ENCODE measurements at regions not wholly inside any gene's neighbourhood (a gene's known extent, or its start where the extent isn't known, plus 50 kb on each side); places are given as distances from the start of the nearest gene placed in this dataset.

- Histone ChIP-seq H3K4me3 (ENCODE audit: low read depth, low read length) (no peak overlapping the region), H3K36me3 (ENCODE audit: control insufficient read depth, insufficient read depth, low read length) (no peaks in the 10 kb centered on the region), H3K27me3 (ENCODE audit: control insufficient read depth, insufficient read depth, low read length) (no peaks in the 10 kb centered on the region)
- CTCF ChIA-PET: interaction anchor here (0.5 to 3.4 kb wide), 8 partner anchors 8 to 466 kb away, joined by 3 to 13 read pairs (median 3); partner anchors contain the start of gene HSPA2
- no peak for TF ChIP-seq CTCF (IDR thresholded peaks at IDR 0.05; ENCODE audit: insufficient read depth, low read depth, low read length)
- POLR2A ChIA-PET: interaction anchor here (0.7 to 0.9 kb wide), 2 partner anchors 104 to 105 kb away, joined by 3 to 4 read pairs; partner anchors contain the start of gene HSPA2
- peak; percentile 100 for DNase-seq (ENCODE audit: low read depth)
Measured at GRCh38 chr14:64645220-64645892, 58.9 kb upstream of the PLEKHG3 start.

GRCh38 chr14:64646103-64646502 lies 58.1 kb upstream of the PLEKHG3 start:
- TF ChIP-seq CTCF (IDR thresholded peaks at IDR 0.05; ENCODE audit: insufficient read depth, low read depth, low read length): no peak
- ChIA-PET CTCF (interaction anchor here (1.0 to 3.4 kb wide), 3 partner anchors 10 to 106 kb away, joined by 3 to 13 read pairs (median 4); partner anchors contain the start of gene HSPA2), POLR2A (interaction anchor here (0.9 kb wide), 1 partner anchor 104 kb away, joined by 4 read pairs; no protein-coding TSS in a partner anchor)
- H3K27me3 ChIP-seq (ENCODE audit: control insufficient read depth, insufficient read depth, low read length): no peaks in the 10 kb centered on the region
- no peaks in the 10 kb centered on the region for H3K36me3 ChIP-seq (ENCODE audit: control insufficient read depth, insufficient read depth, low read length)
- no peak for DNase-seq (ENCODE audit: low read depth)
- no peak overlapping the region for H3K4me3 ChIP-seq (ENCODE audit: low read depth, low read length)

- ChIA-PET CTCF (interaction anchor here (1.5 kb wide), 1 partner anchor 13 kb away, joined by 4 read pairs; no protein-coding TSS in a partner anchor), POLR2A (no interaction called here)
- H3K4me3 ChIP-seq (ENCODE audit: low read depth, low read length): no peak overlapping the region
- H3K27me3 ChIP-seq (ENCODE audit: control insufficient read depth, insufficient read depth, low read length): no peaks in the 10 kb centered on the region
- H3K36me3 ChIP-seq (ENCODE audit: control insufficient read depth, insufficient read depth, low read length): no peaks in the 10 kb centered on the region
- no peak for TF ChIP-seq CTCF (IDR thresholded peaks at IDR 0.05; ENCODE audit: insufficient read depth, low read depth, low read length)
- DNase-seq (ENCODE audit: low read depth): no peak
Measured at GRCh38 chr14:64649383-64649998, 54.7 kb upstream of the PLEKHG3 start.

DNA sequence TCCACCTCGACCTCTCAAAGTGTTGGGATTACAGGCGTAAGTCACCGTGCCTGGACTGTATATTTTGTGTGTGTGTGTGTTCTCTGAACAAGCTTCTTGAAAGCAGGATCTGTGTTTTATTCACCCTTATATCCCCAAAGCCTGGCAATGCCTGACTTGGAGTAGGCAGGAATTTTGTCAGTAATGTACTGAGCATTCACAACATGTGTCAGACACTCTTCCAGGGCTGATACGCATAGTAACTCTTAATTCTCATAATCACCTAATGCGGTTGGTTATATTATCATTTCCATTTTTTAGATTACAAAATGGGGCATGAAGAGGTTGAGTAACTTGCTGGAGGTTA lies 50.4 kb upstream of the PLEKHG3 start:
- TF ChIP-seq CTCF (IDR thresholded peaks at IDR 0.05; ENCODE audit: insufficient read depth, low read depth, low read length): no peak
- POLR2A ChIA-PET: interaction anchor here (1.3 kb wide), 1 partner anchor 114 kb away, joined by 4 read pairs; the partner anchor contains the start of gene HSPA2
- no peak overlapping the region for H3K4me3 ChIP-seq (ENCODE audit: low read depth, low read length)
- no peaks in the 10 kb centered on the region for H3K27me3 ChIP-seq (ENCODE audit: control insufficient read depth, insufficient read depth, low read length)
- no peak for DNase-seq (ENCODE audit: low read depth)
- no peaks in the 10 kb centered on the region for H3K36me3 ChIP-seq (ENCODE audit: control insufficient read depth, insufficient read depth, low read length)
- CTCF ChIA-PET: interaction anchor here (1.0 to 1.4 kb wide), 3 partner anchors 11 to 18 kb away, joined by 3 to 7 read pairs (median 5); no protein-coding TSS in a partner anchor

GRCh38 chr14:64654246-64654900 lies 49.9 kb upstream of the PLEKHG3 start:
- POLR2A ChIA-PET: interaction anchor here (1.3 kb wide), 1 partner anchor 114 kb away, joined by 4 read pairs; the partner anchor contains the start of gene HSPA2
- CTCF ChIA-PET: interaction anchor here (0.6 to 2.6 kb wide), 8 partner anchors 11 to 233 kb away, joined by 3 to 7 read pairs (median 4); partner anchors contain the start of gene HSPA2
- no peak for TF ChIP-seq CTCF (IDR thresholded peaks at IDR 0.05; ENCODE audit: insufficient read depth, low read depth, low read length)
- DNase-seq (ENCODE audit: low read depth): peak; percentile 63
- Histone ChIP-seq H3K36me3 (ENCODE audit: control insufficient read depth, insufficient read depth, low read length) (no peaks in the 10 kb centered on the region), H3K4me3 (ENCODE audit: low read depth, low read length) (no peak overlapping the region), H3K27me3 (ENCODE audit: control insufficient read depth, insufficient read depth, low read length) (no peaks in the 10 kb centered on the region)

All from BJ (cell line).